ENCODE measurements at regions not wholly inside any gene's neighbourhood (a gene's known extent, or its start where the extent isn't known, plus 50 kb on each side); places are given as distances from the start of the nearest gene placed in this dataset.

GRCh38 chr3:54071601-54072000 is 50.8 kb upstream of the CACNA2D3 start:
- Histone ChIP-seq H4K20me1 (replicated peaks; ENCODE audit: insufficient read depth) (no peaks in the 10 kb centered on the region), H2AFZ (no peak overlapping the region), H3K9me2 (ENCODE audit: insufficient read depth) (0 out of 2 replicates have a peak, but pooled peaks cover 3% of the 10 kb centered on the region), H3K27ac (ENCODE audit: low read depth) (no peak overlapping the region), H3F3A (replicated peaks; ENCODE audit: low read depth) (no peaks in the 10 kb centered on the region), H3K4me3 (no peak overlapping the region), H3K79me2 (replicated peaks; ENCODE audit: insufficient read depth) (no peaks in the 10 kb centered on the region), H3K36me3 (ENCODE audit: insufficient read depth) (peaks cover 11% of the 10 kb centered on the region), H3K27me3 (ENCODE audit: insufficient read depth) (no peaks in the 10 kb centered on the region), H3K4me2 (no peak overlapping the region), H3K4me1 (ENCODE audit: insufficient read depth) (peaks cover 5% of the 10 kb centered on the region; the same call in 1 of the 2 replicates)
- Mint-ChIP-seq H3K36me3 (ENCODE audit: low read depth) (peaks cover 21% of the 10 kb centered on the region), H3K4me3 (no peak overlapping the region), H3K4me1 (peaks cover 7% of the 10 kb centered on the region), H3K27me3 (ENCODE audit: insufficient read depth, low read depth, poor library complexity) (peaks cover 10% of the 10 kb centered on the region), H3K27ac (no peak overlapping the region), H3K9me3 (peaks cover 34% of the 10 kb centered on the region)
- DNase-seq (ENCODE audit: low spot score) (no peak), ATAC-seq (no peak)
- TF ChIP-seq EZH2phosphoT487 (IDR thresholded peaks at IDR 0.05; ENCODE audit: unreplicated experiment) (no peak), ZNF462 (CRISPR knock-in tag; IDR thresholded peaks at IDR 0.05) (no peak), STAT1 (IDR thresholded peaks at IDR 0.05; ENCODE audit: unreplicated experiment) (no peak), CREB1 (CRISPR knock-in tag; IDR thresholded peaks at IDR 0.05; ENCODE audit: low read depth) (no peak), ETS1 (IDR thresholded peaks at IDR 0.05) (no peak), POLR2AphosphoS5 (IDR thresholded peaks at IDR 0.05; ENCODE audit: low read depth) (no peak), CTCF (conservative IDR thresholded peaks at IDR 0.05; ENCODE audit: low read depth in 2 of 2) (no peak), ZNF114 (CRISPR knock-in tag; IDR thresholded peaks at IDR 0.05) (no peak), NANOG (IDR thresholded peaks at IDR 0.05; ENCODE audit: borderline replicate concordance) (no peak), JUNB (IDR thresholded peaks at IDR 0.05; ENCODE audit: unreplicated experiment) (no peak), REST (IDR thresholded peaks at IDR 0.05; ENCODE audit: unreplicated experiment) (no peak), EZH2 (IDR thresholded peaks at IDR 0.05; ENCODE audit: low read depth, unreplicated experiment) (no peak)
